GM12875 (cell line): ENCODE measurements at regions not wholly inside any gene's neighbourhood (a gene's known extent, or its start where the extent isn't known, plus 50 kb on each side); places are given as distances from the start of the nearest gene placed in this dataset.

Experiments used
- H3K4me3 ChIP-seq: one replicate; pipeline ENCODE4 v1.5.1; 2011; ENCODE audit warnings: low read depth, low read length, control low read depth
- TF ChIP-seq, protein P1 (sequence below): IDR thresholded peaks from 2 replicates; pipeline ENCODE4 v1.5.1; 2011; ENCODE audit warnings: low read depth, mild to moderate bottlenecking, control low read depth, inconsistent platforms, low read length, moderate library complexity, borderline replicate concordance; ENCODE audit not compliant: insufficient read depth

DNA sequence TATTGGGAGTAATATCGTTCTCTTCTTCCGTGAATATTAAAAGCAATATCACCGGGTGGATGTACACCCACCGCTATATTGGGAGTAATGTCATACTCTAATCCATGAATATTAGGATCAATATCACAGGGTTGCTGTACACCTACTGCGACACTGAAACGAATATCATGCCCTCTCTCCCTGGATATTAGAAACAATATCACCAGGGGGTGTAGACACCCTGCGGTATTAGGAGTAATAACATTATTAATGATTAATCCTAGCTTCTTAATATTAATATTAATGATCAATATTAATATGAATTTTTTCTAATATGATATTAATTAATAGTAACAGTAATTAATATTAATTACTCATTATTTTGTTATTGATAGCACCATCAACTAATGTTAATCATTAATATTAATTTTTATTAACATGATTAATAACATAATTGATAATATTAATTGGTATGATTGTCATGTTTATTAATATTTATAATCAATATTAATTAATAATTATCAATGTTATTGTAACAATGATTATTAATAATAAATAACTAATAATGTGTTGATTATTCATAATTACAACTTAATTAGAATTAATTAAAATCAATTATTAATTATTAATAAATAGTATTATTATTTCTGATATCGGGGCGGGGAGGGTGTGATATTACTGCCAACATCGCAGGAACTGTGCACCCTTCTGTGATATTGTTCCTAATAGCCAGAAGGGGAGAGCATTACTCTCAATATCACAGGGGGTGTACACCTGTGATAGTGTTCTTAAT lies 121.3 kb upstream of the C1GALT1 start:
- TF ChIP-seq, protein P1, sequence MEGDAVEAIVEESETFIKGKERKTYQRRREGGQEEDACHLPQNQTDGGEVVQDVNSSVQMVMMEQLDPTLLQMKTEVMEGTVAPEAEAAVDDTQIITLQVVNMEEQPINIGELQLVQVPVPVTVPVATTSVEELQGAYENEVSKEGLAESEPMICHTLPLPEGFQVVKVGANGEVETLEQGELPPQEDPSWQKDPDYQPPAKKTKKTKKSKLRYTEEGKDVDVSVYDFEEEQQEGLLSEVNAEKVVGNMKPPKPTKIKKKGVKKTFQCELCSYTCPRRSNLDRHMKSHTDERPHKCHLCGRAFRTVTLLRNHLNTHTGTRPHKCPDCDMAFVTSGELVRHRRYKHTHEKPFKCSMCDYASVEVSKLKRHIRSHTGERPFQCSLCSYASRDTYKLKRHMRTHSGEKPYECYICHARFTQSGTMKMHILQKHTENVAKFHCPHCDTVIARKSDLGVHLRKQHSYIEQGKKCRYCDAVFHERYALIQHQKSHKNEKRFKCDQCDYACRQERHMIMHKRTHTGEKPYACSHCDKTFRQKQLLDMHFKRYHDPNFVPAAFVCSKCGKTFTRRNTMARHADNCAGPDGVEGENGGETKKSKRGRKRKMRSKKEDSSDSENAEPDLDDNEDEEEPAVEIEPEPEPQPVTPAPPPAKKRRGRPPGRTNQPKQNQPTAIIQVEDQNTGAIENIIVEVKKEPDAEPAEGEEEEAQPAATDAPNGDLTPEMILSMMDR: no peak
- H3K4me3 ChIP-seq: no peak overlapping the region

DNA sequence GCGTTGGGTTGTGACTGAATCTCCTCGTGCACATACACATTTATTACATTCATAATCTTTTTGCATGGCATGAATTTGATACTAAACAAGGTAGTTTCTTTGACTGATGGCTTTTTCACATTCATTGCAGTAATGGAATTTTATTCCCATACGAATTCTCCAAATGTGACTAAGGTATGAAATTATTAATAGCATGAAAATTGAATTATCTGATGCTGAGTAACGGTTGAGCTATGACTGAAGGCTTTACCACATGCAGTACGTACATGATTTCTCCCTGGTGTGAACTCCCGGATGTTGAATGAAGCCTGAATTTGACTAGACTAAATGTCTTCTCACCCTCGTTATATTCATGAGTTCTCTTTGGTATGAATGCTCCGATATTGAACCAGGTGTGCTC lies 104.4 kb upstream of the C1GALT1 start:
- TF ChIP-seq, protein P1: no peak
- no peak overlapping the region for H3K4me3 ChIP-seq

DNA sequence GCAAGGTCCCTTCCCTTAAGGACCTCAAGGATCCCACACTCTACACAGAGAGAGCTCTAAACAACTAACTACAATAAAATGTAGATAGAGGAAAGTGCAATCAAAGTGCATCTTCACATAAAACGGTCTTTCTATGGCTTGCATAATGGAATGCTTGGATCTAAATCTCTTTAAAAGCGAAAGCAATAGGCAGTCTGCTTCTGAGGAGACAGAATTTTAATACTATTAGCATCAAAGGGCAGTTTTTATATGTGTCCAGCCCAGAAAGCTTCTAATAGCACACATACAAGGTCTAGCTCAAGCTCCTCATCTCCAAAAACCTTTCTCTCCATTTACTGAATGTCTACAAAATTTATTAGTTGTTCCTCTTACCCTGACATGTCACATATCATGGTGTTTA lies 101.5 kb upstream of the C1GALT1 start:
- H3K4me3 ChIP-seq: no peak overlapping the region
- TF ChIP-seq, protein P1: no peak

DNA sequence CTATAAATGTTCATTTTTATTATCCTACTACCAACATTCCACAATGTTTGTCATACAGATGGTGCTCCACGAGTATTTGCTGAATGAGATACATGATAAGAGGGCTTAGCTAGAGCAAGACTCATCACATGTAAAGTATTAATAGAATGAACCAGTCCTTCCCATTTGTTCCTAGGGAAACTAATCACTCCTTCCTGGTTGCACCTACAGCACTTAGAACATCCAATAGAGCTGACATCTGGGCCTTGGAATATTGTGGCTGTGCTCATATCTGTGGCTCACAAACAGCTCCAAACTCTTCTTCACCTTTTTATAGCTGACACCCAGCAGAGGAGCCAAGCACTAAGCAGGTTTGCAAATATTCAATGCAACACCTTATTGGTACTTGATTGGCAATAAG lies 91.9 kb upstream of the C1GALT1 start:
- no peak overlapping the region for H3K4me3 ChIP-seq
- TF ChIP-seq, protein P1: no peak

DNA sequence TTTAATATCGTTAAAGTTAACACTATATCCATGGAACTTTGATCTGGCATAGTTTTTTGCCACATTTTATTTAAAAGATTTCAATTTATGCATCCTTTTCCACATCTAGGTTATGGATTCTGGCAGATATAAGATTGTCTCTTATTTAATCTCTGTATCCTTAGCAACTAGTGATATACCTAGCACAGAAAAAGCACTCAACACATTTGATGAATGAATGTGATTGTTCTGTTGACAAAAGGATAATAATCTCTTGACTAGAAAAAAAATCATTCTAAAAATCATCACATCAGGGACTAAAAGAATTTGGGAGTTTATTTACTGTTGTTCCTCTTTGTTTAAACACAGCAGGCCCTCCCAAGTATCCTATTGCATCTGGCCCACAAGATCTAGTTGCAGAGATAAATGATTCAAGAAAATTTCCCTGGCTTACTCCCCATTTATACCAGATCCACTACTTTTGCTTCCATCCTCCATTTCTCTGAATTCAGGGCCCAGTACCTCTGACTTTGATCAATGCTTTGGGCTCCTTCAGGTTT lies 84.0 kb upstream of the C1GALT1 start:
- no peak overlapping the region for H3K4me3 ChIP-seq
- TF ChIP-seq, protein P1: no peak

DNA sequence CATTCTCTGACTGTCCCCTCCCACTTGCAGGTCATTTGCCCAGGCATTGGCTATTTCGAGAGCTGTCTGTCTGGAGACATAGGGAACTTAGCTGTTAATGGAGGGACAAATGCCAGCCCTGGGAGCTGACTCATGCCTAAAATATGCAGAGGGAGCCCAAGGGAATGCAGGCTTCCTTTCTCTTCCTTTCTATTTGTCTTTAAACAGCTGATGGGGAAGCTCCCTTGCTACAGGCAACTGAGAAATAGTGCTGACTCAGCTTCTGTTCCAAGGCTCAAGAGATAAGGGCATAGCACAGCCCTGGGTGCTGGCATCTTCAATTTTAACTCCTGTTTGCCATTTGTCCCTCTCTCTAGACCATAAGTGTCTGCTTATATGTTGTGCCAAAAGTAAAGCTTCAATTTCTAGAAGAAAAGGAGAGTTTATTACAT lies 82.7 kb upstream of the C1GALT1 start:
- TF ChIP-seq, protein P1: no peak
- no peak overlapping the region for H3K4me3 ChIP-seq

DNA sequence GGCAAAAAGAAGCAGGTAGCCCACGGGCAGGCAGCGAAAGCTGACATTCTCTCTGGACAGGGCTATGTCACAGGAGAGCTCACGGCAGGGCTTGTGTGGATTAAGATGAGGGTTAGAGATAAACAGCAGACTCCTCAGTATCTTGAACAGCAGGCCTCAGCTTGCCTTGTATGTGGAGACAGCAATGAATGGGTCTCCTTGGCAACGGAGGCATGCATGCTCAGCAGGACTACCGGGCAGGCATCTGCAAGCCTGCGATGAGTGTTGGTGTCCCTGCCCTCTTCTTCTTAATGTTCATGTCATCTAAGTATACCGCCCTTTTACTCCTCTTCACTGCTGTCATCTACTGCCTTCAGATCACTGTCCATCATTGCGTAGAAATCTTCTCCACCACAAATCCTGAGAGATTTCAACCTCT lies 81.9 kb upstream of the C1GALT1 start:
- TF ChIP-seq, protein P1: no peak
- no peak overlapping the region for H3K4me3 ChIP-seq
